SIG-M5 treated with dmso at 0.1 percent for 504 hours (cell line): ENCODE measurements at regions not wholly inside any gene's neighbourhood (a gene's known extent, or its start where the extent isn't known, plus 50 kb on each side); places are given as distances from the start of the nearest gene placed in this dataset.

ENCODE experiments used
- DNase-seq: peaks from one replicate; lab custom pipeline; 2025; ENCODE audit not compliant: unreplicated experiment; lab: John Stamatoyannopoulos, UW

DNA sequence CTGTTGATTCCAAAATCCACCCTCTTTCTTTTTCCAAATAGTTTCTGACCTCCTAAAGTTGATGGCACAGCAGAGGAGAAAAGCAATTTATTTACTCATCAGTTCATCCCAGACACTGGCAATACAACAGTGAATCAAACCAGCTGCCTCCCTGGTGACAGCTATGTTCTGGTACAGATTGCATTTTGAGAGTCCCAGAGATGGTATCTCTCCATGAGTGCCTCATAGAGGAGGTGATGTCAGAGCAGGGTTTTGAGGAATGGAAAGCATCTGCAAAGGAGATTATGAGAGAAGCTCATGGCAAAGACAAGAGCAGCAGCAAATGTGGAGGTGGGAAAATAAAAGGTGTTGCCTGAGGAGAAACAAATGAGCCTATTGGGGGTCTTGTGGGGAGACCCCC, 377.2 kb downstream of the MN1 start:
- no peak for DNase-seq

DNA sequence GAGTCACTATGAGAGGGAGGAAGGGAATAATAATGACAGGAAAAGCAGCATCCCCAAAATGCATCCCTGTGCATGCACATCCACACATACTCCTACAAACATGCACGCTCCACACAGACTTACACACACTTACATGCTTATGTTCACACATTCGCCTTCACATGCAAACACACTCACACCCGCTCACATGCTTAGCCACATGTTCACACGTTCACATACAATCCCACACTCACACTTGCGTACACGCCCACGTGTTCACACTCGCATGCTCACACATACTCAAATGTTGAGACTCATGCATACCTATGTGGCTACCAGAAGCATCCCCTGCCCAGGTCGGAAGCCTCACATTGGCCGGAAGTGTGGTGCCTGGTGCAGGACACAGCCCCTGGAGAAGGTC, 372.1 kb downstream of the MN1 start:
- DNase-seq: no peak

DNA sequence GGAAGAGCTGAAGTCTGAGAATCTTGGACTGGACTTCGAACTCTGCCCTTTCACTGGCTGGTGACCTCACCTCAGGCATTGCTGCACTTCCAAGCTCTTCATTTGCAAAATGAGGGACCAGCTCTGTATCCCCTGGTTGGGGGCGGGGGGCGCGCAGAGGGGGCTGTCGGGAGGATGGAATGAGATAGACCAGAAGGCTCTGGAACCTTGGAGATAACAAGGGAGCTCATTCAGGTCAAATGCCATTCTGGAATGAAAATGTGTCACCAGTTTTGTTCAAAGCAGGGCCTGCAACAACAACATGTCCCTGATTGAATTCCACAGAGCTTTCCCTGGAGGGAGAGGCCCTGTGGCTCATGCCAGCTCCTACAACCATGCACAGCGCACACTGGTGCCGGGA, 370.5 kb downstream of the MN1 start:
- no peak for DNase-seq

DNA sequence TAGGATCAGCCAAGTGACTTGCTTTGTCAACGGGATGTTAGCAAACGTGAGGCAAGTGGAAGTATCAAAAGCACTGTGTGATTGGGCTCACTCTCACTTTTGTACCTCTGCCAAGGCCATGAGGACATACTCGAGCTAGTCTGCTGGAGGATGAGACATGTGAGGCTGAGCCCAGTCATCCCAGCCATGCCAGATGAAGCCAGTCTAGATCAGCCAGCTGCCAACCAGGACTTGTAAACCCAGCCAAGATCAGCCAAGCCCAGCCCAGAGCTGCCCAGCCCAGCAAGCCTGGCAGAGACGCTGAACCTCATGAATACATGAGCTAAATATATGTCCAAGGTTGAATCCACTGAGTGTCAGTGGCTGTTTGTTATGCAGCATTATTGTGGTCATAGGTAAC, 369.7 kb downstream of the MN1 start:
- no peak for DNase-seq

DNA sequence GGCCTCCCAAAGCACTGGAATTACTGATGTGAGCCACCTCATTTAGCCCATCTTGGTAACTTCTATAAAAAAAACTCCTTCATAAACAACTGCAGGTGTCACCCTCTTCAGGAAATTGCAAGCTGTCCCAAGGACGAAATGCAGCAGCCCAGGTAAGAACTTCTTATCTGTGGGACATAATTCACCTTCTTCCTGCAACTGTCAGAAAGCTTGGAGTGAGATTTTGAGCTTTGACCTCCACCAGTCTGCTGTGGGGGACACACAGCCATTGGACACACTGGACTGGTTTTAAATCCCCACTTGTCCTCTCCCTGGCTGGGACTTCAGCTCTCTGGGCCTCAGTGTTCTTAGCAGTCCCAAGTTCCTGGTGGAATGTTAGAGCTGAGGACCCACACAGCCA, 368.5 kb downstream of the MN1 start:
- no peak for DNase-seq

DNA sequence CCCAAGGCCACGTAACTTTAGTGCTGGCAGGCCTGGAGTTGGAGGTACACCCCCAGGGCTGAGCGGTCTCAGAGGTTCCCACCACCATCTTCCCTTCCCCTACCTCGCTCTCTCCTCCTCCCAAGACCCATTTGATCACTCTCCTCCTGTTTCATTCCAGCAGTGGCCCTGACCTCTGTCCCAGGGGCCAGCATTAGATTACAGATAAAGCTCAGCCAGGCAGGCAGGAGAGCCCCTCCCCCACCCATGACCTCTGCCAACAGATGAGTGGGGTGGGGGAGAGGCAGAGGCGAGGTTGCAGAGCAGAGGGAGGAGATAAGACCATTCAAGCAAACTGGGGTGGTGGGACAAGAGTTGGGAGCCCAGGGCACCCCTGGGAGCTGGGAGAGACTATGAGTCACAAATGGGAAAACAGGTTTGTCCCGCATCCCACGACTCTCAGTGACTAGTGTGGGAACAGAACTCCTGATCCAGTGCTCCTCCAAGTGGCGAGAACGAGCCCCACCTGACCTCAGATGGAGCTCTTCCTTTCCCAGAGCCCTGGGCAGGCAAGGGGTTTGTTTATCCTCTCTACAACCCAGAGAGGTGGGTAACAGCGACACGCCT, 367.9 kb downstream of the MN1 start:
- no peak for DNase-seq

DNA sequence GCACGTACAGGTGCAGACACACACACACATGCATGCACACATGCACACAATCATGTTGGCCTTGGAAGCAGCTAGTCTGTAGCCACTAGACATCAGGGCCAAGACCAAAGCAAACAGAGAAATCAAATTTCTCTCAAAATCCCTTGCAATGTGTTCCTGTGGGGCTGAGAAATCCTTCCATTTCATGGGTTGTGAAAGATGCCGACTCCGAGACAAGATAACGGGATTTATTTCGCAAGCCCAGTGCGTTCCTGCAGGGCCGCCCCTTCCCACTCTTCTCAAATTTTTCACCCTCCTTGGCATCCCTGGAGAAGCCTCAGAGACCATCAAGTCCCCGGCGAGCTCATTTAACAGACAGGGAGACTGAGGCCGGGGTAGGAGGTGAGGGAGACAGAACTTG, 366.7 kb downstream of the MN1 start:
- no peak for DNase-seq

DNA sequence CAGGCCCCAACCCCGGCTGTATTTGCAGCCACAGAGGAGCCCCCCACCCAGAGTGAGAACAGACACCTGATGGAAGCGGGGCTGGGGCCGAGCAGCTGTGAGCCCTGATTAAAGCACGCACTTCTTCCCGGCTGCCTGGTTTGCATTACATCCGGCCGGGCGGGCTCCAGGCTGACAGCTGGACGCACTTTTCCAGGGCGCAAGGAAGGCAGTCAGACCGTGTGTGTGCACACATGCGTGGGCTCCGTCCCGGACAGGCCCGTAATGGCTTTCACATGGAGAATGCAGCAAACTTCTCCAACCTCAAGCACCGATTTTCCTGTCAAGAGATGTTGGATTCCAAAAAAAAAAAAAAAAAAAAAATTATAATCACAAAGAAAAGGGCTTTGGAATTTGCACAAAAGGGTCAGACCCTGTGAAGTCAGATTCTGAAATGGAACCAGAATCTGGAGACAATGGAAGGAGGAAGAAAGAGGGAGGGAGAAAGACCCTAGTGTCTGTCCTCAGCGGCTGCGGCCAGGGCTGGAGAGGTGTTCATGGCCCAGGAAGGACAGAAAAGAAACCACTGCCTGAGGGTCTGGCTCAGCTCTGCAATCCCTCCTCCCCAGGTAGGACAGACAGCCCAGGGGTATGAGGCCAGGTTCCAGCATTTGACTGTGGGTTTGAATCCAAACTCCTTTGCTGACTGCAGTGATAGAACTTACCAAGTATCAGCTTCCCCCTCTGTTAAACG, 365.5 kb downstream of the MN1 start:
- no peak for DNase-seq

DNA sequence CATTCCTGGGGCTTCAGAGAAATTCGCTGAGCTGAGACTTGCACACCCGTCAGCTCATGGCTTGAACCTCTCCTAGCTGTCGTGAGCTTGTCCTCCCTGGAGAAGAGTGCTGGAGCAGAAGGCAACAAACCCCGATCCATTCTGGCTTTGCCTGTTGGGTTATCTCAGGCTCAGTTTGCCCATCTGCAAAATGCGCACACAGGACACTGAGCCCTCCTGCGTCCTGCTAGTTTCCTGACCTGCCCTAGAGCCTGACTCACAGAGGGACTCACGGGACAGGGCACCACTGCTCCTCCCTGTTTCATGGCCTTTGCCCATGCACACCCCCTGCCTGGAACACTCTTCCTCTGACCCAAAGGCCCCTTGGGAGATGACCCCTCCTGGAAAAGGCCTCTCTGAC, 365.0 kb downstream of the MN1 start:
- no peak for DNase-seq

DNA sequence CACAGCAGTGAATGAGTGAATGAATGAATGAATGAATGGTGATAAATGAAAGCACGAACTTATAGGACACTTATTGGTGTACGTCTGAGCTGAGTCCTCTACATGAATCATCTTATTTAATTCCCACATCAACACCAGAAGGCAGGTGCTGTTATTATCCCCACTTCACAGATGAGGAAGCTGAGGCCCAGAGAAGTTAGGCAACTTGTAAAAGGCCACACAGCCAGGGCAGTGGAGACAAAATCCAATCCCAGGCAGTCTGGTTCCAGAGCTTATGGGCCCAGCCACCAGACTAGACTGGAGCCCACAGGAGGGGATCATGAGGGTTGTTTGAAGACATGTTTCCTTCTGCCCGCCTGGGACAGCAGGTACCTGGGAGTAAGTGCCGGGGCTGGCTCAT, 364.0 kb downstream of the MN1 start:
- DNase-seq: no peak

DNA sequence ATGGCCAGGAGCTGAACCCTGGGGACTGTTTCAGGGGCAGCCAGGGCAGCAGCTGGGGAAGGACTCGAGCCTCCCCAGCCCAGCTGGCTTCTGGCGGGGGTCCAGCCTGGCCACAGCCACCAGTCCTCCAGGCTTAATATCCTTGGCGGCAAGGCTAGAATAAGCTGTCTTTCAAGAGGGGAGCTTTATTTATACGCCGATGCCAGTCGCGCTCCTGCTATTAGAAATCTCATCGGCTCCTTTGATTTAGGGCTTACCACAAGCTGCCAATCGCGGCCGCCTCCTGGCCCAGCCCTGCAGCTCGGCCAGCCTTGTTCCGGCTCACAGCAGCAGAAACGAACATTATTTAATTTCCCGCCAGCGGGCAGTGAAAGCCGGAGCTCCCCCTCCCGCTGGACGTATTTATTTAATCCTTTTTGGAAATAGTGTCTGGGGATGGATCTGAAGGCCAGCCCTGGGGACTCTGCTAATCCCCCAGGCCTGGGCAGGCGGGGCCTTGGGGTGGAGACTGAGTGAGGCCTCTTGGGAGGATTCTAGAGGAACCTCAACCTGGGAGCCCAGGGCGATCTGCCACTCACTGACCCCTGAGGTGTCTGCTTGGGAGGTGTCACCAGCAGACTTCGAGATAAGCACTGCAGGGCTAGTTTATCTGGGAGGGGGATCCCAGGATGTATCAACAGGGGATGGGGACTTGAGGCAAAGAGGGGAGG, 363.1 kb downstream of the MN1 start:
- DNase-seq: no peak

DNA sequence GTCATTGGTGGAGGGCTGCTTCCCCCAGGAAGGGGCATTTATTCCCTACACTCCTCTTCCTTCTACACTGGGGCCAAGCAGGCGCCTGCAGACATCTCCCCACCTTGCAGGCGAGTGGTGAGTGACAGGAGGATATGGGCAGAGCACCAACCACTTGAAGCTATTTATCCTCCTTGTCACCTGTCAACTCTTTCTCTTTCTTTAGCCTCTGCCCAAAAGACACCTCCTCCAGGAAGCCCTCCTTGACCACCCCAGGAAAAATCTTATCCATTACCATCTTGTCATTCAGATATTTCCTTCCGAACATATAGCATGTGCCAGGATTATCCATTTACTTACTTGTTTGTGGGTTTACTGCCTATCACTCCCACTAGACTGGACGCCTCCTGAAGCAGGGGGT, 362.4 kb downstream of the MN1 start:
- DNase-seq: no peak

DNA sequence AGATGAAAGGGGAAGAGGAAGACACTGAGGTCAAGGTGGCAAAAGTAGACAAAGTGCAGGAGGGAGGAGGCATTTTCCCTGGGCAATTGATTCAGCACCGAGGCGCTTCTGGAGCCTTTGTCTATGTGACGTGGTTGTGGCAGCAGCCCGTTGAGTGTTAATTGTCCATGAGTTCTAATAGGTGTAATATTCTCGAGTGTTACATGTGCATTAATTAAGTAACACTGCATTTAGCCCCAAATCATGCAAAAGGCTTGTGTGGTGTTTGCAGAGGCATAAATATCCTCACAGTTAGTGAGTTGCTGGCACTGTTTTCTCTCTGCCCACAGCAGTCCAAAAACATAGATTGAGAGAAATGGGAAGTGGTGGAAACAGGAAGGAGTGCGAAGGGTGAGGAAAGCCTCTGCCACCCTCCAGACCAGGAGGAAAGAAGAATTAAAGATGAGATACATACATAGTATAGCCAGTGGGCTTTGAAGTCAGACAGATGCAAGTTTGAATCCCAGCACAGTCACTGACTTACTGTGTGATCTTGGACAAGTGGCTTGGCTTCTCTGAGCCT, 361.2 kb downstream of the MN1 start:
- no peak for DNase-seq

DNA sequence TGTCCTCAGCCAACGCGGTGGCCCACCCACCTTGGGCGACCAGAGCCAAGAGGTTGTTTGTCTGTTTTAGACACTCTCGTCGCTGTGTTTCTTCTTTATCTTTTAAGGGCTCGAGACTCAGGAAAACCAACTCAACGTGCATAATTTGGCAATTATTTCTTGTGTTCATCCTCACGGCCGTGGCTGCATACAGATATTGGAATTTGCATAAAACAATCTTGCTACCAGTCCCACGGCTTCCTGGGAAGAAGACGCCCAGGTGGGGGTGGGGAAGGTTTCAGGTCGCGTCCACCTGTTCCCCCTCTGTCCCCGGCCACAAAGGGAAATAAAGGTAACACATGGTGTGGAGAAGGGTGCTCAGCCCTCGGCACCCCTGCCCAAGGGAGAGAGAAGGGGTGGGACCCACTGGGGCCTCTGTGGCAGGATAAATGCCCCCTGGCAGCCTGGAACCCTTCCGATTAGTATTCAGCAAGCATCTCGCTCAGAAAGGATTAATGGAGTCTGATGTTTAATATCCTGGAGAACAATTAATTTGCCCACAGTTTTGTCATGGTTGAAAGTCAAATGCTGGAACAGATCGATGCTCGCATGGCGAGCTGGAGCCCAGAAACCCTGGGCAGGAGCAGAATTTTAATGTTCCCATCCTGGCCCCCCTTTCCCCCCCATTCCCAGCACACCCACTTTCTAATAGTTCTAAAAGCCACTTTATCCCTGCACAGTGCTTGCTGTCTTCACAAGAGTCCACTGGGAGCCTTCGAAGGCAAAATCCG, 359.7 kb downstream of the MN1 start:
- DNase-seq: no peak

DNA sequence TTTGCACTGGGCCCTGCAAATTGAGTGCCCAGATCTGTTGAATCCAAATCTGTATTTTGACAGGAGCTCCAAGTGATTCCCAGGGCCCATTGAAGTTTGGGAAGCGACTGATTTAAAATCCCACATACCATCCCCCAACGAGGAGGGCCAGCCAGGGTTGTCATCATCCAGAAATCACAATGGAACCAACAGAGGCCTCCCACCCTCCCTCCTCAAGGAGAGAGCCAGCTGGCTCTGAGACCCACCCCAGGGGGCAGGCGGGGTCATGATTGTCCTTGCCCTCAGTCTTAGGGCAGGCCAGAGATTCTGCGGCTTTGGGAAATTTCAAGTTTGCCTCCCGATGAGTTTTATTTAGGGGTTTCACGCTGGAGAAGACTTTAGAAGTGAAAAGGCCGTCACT, 358.2 kb downstream of the MN1 start:
- DNase-seq: no peak

DNA sequence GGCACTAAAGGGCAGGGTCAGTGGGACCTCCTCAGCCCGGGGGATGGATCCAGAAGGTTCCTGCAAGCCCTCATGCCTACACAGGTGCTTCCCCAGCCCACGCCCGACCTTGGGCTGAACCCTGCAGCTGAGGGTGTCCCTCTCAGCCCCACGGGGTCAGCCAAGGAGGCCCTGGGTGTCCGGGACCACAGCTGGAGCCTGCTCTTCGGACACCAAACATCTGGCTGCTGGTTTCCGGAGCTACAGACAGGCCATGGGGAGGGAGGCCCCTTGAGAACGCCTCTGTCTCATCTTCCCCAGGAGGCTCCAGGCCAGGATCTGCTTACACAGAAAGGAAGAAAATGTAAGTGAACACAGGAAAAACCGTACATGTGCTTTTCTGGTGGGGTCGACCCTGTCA, 355.7 kb downstream of the MN1 start:
- no peak for DNase-seq

DNA sequence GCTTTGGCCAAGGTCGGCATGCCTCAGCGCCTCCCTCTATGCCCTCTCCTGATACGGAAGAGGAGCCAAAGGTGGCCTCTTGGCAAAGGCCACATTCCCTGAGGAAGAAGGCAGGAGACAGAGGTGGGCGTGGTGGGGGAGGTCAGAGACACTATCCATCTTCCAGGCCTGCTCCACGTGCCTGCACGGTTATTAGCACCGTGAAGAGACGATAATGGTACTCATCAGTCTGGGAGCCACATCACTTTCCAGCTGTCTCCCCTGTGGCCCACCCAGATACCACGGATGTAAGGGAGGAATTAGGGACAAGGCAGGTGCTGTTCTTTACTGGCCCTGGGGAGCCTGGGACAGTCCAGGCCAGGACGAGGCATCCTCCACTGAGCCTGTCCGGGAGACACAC, 354.3 kb downstream of the MN1 start:
- DNase-seq: no peak

DNA sequence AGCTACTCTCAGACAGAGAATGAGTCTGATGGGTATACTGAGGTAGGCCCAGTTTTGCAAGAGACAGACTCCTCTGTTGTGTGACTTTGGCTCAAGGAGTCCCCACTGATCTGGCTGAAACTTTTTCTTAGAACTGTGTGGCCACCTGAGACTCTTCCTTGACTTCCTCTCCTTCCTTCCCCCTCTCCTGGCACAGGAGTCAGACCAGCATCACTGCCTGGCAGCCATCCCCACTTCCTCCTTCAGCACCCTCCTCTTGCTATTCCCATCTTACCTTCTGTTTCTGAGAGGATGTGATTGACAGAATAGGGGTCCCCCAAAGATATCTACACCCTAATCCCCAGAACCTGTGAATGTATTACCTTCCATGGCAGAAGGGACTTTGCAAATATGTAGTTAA, 351.1 kb downstream of the MN1 start:
- no peak for DNase-seq

DNA sequence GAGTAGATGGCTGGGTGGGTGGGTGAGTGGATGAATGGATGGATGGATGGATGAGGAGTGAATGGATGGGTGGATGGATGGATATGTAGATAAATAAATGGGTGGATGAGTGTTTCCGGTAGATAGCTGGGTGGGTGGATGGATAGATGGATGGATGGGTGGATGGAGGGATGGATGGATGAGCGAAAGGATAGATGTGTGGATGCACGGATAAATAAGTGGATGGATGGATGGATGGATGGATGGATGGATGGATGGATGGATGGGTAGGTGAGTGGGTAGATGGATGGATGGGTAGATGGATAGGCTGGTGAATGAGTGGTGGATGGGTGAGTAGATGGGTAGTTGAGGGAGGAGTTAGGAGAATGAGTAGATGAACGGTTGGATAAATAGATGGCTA, 349.3 kb downstream of the MN1 start:
- no peak for DNase-seq

DNA sequence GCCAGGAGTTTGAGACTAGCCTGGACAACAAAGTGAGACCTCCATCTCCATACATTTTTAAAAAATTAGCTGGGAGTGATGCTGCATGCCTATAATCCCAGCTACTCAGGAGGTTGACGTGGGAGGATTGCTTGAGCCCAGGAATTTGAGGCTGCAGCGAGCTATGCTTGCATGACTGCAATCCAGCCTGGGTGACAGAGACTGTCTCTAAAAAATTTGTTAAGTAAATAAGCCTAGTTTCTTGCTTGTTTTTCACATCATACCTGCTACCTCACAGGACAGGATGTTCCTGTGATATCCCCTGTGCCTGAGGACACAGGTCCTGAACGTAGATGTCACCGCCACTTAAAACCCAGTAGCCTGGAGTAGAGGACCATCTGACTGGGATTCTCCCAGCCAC, 348.6 kb downstream of the MN1 start:
- DNase-seq: no peak

DNA sequence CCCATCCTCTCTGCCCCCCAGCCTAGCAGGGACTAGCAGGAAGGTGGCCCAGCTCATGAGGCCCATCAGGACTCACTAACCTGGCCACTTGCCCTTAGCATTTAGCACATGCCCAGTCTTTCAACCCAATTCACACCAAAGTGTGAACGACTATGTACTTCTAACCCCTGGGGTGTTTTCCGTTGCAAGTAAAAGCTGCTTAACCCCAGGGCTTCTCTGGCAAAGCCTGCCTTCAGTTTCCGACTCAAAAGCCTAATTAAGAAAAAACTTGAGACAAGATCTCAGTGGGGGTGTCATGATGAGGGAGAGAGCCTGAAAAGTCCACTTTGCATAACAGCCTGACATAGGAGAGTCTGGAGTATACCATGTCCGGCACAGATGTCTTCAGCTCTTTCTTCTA, 347.8 kb downstream of the MN1 start:
- DNase-seq: no peak
